ENCODE measurements at regions not wholly inside any gene's neighbourhood (a gene's known extent, or its start where the extent isn't known, plus 50 kb on each side); places are given as distances from the start of the nearest gene placed in this dataset.

DNA sequence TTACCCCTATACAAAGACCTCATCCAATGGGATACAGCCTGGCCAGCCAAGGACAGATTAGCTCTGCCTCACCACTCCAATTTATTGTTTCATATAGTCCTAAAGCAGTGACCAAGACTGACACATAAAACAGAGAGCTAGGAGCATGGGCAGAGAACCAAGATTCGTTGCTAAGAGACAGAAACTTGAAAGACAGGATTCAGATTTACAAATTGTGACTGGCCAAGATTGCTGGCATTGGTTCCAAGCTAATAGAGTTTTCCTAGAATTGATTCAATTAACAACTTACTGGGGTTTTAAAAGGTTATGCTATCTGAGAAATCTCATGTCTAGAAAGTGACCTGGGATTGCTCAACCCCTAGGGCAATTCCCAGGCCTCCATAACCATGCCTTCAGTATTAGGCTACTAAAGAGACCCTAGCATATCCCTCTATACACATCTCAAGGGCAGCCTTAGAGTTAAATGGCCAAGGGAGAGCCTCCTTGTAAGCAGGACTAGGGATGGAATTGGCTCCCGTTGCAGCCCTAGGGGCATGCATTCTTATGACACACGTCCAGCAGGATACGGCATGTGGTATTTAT, 75.6 kb downstream of the ICOS start:
- TF ChIP-seq, protein P1, sequence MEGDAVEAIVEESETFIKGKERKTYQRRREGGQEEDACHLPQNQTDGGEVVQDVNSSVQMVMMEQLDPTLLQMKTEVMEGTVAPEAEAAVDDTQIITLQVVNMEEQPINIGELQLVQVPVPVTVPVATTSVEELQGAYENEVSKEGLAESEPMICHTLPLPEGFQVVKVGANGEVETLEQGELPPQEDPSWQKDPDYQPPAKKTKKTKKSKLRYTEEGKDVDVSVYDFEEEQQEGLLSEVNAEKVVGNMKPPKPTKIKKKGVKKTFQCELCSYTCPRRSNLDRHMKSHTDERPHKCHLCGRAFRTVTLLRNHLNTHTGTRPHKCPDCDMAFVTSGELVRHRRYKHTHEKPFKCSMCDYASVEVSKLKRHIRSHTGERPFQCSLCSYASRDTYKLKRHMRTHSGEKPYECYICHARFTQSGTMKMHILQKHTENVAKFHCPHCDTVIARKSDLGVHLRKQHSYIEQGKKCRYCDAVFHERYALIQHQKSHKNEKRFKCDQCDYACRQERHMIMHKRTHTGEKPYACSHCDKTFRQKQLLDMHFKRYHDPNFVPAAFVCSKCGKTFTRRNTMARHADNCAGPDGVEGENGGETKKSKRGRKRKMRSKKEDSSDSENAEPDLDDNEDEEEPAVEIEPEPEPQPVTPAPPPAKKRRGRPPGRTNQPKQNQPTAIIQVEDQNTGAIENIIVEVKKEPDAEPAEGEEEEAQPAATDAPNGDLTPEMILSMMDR (IDR thresholded peaks at IDR 0.05; ENCODE audit: borderline replicate concordance, insufficient read depth, low read depth, low read length): no peak
- H3K4me3 ChIP-seq (ENCODE audit: low read depth, low read length): no peak overlapping the region

DNA sequence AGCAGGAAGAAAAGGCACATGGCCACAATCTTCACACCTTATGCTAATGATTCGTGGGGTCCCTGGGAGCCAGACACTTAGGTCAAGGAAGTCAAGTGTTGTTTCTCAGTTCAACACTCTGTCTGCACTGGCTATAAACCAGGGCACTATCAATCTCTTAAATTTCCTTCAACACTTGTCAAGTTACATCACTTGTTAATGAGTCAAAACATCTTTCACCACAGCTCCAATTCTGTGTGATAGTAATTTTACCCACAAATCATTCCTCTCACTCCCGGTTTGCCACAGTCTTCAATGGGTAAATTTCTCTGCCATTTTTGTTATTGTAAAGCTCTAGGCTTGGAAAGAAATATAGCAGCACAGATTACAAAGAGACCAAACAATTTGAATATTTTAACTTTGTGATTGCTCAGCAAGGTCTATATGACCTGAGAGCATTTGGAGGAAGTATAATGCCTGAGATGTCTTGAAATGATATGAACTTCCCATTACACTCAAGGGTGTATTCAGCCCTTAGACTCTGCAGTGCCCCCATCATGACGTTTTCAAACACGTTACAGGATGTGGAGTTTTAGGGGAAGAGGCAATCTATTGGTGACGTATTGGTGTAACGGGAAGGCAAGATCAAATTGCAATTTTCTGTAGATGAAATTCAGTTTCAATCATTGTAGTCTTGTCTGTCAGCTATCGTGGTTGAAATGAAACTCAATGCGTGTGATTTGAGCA, 78.7 kb downstream of the ICOS start:
- H3K4me3 ChIP-seq (ENCODE audit: low read depth, low read length): no peak overlapping the region
- TF ChIP-seq, protein P1 (IDR thresholded peaks at IDR 0.05; ENCODE audit: borderline replicate concordance, insufficient read depth, low read depth, low read length): no peak

DNA sequence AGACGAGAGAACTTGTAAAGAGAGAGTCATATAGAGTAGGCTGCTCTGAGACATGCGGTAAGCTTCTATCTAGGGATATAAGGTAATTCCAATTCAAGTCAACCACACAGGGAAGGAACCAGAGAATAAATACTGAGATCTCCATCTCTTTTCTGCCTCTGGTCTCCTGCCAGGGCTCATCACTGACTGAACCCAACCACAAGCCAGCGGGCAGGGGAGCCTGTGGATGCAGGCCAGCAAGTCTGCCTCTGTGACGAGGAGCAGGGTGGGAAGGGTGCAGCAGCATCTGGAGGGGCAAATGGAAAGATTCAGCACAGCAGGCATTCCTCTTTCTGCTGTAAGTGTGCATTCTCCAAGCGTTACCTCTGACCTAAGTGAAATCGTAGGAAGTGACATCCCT, 82.2 kb downstream of the ICOS start:
- TF ChIP-seq, protein P1 (IDR thresholded peaks at IDR 0.05; ENCODE audit: borderline replicate concordance, insufficient read depth, low read depth, low read length): no peak

DNA sequence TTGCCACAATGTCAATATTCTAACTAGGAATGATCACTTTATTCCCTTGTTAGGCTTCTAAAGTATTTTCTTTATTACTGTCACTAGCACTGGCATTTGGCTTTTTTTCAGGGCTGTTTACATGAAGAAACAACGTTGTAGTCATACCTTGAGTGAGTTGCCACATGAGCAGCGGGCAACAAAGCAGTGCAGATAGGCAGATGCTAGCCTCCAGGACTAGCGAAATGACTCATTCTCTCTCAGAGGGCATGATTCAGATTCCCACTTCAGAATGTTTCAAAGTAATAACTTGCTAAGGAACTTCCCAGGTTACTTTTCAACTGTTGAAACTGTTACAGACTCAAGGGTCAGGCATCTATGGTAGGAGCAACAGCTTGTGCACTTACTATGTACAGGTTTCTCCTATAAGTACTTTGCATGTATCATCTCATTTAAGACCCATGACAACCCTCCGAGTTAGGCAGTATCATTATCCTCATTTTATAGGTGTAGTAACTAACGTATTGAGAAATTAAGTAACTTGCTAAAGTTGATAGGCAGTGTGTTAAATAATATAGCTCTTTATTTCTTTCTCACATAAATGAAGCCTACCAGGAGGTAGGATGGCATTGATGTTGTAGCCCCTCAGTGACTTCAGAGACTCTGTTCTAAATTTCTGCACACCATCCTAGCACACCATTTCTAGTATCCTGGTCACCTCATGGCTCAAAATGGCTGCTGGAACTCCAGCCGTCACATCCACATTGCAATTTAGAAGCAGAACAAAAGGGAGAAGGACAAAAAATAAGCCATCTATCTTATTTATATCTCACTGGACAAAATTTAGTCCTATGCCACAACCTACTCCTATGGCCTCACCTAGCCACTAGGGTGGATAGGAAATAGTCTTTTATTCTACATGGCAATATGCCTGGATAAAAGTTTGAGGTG, 83.3 kb downstream of the ICOS start:
- TF ChIP-seq, protein P1 (IDR thresholded peaks at IDR 0.05; ENCODE audit: borderline replicate concordance, insufficient read depth, low read depth, low read length): no peak
- no peak overlapping the region for H3K4me3 ChIP-seq (ENCODE audit: low read depth, low read length)

More for the DNA sequence above, 82.2 kb downstream of the ICOS start:
- H3K4me3 ChIP-seq (ENCODE audit: low read depth, low read length): no peak overlapping the region

DNA sequence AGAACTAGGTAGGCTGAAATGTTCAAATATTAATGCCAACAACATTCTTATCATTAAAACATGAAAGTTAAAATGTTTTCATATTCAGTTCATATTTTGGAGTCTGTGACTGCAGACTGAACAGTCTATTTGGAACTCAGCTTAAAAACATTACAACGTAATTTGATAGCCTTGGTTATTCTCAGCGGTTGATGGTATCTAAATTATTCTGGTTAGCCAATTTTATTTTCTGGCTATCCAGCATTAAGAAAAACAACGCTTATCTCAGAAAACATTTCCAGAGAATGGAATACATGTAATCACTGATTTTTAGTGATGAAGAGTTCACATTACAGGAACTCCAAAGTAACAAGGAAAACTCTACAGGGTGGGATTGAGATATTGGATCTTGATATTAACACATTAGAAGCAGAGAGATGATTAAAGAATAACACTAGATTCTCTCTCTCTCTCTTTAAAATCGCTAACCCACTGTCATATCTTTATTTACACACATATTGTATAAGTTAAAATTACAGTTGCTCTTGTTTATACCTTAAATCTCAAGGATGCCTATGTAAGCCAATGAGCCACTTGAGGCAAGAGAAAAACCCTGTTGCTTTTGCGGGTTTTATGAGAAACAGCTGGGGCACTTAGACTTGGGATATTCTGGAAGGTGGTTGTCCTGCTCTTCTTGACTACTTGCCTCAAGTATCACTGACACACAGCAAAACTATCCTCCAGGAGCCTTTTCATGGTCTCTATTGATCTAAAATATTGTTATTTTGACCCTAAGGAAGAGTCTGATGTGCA, 84.9 kb downstream of the ICOS start:
- TF ChIP-seq, protein P1 (IDR thresholded peaks at IDR 0.05; ENCODE audit: borderline replicate concordance, insufficient read depth, low read depth, low read length): no peak
- no peak overlapping the region for H3K4me3 ChIP-seq (ENCODE audit: low read depth, low read length)

DNA sequence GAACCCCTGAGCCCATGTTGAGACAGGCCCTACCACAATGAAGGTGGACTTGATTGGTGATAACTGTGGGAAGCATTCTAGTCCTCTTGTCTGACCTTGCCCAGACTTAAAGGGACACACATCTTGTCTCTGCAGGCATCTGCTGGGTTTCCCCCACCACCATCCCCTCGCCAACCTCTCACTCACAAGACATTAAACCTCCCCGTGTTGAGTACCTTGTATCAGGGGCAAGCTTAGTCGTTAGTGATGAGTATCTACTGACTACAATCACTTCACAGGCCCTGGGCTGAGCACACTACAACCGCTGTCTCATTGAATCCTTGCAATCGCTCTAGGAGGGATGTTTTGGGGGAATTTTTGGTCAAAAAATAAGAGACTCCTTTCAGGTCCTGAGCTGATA, 86.0 kb downstream of the ICOS start:
- TF ChIP-seq, protein P1 (IDR thresholded peaks at IDR 0.05; ENCODE audit: borderline replicate concordance, insufficient read depth, low read depth, low read length): no peak
- no peak overlapping the region for H3K4me3 ChIP-seq (ENCODE audit: low read depth, low read length)

All from GM12875 (cell line).